GM18511 (cell line): ENCODE measurements at regions not wholly inside any gene's neighbourhood (a gene's known extent, or its start where the extent isn't known, plus 50 kb on each side); places are given as distances from the start of the nearest gene placed in this dataset.

Experiments
- ATAC-seq: cut with Tn5 transposase; IDR thresholded peaks from one replicate; pipeline ENCODE4 v1.9.1; 2021; ENCODE audit warnings: mild to moderate bottlenecking, moderate library complexity; ENCODE audit not compliant: unreplicated experiment

GRCh38 chr11:109247071-109247470 is 174.9 kb upstream of the C11orf87 start:
- ATAC-seq: no peak

- ATAC-seq: no peak
Measured at GRCh38 chr11:109249597-109249996, 172.4 kb upstream of the C11orf87 start.

DNA sequence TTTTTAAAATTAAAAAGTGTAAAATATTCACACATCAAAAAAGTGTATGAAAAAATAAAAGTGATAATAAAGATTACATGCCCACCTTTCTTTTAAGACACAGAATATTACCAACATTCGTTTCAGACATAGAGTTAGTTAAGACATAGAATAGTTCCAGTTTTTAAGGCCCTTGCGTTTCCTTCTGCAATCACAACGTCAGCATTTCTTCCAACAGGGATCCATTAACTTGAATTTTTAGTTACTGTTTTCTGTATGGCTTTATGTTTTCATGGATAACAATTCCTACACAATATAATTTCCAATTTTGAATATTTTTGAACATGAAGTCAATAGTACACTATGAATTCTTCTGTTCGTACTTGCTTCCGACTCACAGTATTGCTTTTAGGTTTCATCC is 170.8 kb upstream of the C11orf87 start:
- no peak for ATAC-seq

DNA sequence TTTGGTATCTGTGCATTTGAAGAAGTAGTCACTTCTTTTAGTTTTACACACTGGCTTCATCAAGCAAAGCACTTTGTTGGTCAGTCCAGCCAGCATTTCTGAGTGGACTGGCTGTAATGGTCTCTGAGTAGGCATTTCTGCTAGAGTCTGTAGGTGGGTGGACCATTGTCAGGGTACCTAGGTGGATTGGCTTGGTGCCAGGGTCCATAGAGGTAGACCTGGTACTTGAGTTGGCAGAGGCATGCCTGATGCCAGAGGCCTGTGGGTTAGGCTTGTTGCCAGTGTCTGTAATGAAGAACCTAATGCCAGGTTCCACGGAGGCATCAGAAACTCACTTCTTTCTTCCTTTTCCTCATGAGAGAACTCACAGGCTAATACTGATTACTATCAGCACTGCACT is 157.9 kb upstream of the C11orf87 start:
- ATAC-seq: no peak

DNA sequence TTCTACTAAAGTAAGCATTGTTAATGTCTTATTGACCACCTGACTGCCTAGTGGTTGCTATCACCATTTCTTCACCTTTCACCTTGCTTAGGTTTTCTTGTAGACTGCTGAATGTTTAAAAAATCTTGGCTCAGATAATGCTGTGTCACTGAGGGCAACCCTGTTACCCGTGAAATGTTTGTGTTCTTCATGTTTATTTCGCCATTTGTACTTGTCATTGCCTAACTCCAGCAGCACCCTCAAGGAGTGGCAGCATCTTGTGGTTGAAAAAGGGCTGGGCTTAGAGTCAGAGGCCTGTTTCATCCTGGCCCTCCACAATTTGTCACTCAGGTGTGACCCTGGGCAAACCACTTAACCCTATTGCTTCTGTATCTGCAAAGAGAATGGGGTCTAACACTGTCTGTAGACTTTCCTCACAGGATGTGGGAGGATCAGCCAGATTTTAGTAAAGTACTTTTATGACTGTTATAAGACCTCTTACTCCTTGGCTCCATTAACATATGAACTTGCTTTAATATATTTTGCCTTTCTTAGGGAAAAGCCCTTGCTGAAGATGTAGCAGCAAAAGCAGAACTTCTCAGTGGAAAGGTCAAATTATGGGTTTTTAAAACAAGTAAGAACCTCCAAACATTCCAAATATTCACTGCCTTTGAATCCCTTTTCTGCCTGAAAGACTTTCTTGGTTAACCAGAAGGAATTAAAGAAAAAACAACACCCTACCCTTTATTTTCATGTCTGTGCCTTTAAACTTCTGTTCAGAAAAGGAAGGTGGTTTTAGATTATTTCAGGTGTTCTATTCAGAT is 154.5 kb upstream of the C11orf87 start:
- ATAC-seq: no peak

DNA sequence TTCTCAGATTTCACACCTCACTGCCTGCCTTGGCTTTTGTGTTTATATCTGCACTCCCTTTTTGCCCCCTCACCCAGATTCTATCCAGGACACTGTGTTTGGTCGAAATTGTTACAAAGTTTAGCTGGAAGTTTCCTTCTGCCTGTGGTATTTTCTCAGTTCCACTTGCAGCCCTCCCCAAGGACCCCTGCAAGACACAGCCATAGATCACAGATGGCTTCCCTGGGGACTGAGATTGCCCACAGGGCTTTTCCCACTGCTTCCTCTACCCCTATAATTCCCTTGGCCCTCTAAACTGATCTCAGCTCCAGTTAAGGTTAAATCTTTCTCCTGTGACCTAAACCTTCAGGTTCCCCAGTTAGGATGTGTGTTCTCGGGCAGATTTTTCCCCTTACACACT is 146.1 kb upstream of the C11orf87 start:
- ATAC-seq: no peak

- no peak for ATAC-seq
Measured at GRCh38 chr11:109285465-109285864, 136.5 kb upstream of the C11orf87 start.

DNA sequence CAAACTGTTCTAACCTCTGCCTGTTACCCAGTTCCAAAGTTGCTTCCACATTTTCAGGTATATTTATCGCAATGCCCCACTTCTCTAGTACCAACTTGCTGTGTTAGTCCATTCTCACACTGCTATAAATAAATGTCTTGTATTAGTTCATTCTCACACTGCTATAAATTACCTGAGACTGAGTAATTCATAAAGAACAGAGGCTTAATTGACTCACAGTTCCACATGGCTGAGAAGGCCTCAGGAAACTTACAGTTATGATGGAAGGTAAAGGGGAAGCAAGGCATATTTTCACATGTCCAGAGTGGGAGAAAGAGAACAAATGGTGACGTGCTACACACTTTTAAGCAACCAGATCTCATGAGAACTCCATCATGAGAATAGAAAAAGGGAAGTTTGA is 130.4 kb upstream of the C11orf87 start:
- no peak for ATAC-seq

DNA sequence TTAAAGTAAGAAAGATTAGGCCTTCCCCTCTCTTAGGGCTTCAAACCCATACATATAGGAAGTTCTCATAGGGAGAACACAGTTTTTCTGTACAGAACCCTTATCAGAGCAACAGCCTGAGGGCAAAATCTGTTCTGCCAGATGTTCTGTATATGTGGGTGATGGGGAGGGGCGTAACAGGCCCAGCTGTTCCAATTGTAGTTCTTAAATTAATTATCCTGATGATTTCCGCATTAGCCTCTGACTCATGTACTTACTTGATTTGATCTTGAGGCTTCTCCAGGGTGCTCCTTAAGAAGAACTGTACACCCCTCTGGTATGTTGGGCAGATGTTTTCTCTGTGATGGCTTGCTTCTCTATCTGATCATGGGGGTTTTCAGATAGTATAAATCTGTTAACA is 123.1 kb upstream of the C11orf87 start:
- ATAC-seq: no peak

DNA sequence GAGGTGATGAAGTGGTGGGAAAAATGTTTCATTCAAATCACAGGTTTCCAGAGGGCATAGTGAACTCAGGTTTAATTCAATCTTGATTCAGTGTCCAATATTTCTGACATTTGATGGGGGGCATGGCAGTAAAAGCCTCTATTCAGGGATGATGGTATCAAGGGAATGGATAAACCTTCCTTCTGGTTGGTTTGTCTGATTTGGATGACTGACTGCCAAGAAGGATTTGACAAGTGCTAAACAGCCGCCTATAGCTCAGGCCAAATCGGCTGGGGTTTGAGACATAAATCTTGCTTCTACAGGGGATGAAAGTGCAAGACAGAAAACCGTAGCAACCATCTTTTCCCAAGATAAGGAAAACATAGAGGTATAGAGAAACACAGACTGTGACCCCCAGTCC is 121.8 kb upstream of the C11orf87 start:
- ATAC-seq: no peak

- no peak for ATAC-seq
Measured at GRCh38 chr11:109302591-109303334, 119.2 kb upstream of the C11orf87 start.

DNA sequence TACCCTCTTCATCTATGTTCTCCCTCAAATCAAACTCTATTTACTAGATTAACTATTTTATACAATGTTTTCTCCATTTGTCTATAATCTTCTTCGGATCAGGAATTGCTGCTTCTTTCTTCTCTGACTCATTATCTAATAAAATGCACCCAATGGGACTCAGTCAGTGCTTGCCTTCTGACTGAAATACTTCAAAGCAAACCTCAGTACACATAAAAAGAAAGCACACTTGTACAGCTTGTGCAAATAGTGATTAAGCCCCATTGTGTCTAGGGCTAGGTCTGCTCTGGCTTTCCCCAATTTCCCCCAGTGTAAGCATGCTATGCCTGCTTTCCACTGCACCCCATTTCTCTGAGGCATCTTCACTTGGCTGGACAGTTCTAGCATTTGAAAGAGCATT is 118.6 kb upstream of the C11orf87 start:
- no peak for ATAC-seq

- ATAC-seq: no peak
Measured at GRCh38 chr11:109304159-109304558, 117.8 kb upstream of the C11orf87 start.

DNA sequence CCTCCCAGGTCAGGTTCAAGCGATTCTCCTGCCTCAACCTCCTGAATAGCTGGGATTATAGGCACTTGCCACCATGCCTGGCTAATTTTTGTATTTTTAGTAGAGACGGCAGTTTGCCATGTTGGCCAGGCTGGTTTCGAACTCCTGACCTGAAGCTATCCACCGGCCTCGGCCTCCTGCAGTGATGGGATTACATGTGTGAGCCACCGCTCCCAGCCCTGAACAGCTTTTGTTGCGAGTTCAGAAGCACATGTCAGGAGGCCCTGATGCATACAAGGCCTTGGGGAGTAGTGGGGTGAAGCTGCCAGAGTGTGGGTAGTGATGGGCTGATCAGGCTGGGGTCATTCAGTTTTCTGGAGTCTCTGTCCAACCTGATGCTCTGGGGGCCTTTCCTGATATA is 117.0 kb upstream of the C11orf87 start:
- no peak for ATAC-seq

DNA sequence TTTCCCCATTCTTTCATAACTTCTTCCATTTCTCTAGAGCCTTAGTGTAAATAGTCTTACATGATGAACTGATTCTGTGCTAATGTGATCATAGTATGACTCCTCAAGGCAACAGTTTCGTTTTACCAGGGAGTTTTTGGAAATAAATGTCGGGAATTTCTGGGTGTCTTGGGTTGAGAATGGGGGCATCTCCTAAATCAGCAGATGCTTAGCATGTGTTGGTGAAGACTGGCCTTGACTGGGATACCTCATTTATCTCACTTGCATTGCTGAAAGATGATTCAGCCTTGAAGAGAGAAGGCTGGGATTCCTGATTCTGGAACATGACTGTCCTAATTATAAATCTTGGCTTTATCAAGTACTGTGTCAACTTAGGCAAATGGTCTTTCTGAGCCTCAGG is 115.7 kb upstream of the C11orf87 start:
- ATAC-seq: no peak

GRCh38 chr11:109307366-109307765 is 114.6 kb upstream of the C11orf87 start:
- no peak for ATAC-seq

- no peak for ATAC-seq
Measured at GRCh38 chr11:109308551-109308950, 113.4 kb upstream of the C11orf87 start.

- ATAC-seq: no peak
Measured at GRCh38 chr11:109309153-109309552, 112.8 kb upstream of the C11orf87 start.

- ATAC-seq: no peak
Measured at GRCh38 chr11:109317726-109318125, 104.3 kb upstream of the C11orf87 start.

GRCh38 chr11:109320595-109320994 is 101.4 kb upstream of the C11orf87 start:
- no peak for ATAC-seq

DNA sequence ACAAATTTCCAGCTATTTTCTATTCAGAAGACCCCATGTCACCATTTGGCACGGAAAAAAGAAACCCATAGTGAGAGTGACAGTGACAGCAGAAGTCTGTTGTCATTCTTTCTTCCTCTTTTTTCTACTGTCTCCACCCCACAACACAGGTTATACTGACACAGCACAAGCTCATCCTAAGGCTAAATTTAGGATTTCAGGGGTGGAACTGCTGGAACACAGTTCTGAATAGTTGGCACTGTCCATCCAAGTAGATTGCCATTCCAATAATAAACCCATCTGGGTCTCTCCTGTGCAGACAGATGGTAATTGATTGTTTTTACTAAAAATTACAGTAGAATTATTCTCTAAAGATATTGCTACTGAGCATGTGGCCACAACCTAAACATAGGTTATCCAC is 95.2 kb upstream of the C11orf87 start:
- no peak for ATAC-seq

DNA sequence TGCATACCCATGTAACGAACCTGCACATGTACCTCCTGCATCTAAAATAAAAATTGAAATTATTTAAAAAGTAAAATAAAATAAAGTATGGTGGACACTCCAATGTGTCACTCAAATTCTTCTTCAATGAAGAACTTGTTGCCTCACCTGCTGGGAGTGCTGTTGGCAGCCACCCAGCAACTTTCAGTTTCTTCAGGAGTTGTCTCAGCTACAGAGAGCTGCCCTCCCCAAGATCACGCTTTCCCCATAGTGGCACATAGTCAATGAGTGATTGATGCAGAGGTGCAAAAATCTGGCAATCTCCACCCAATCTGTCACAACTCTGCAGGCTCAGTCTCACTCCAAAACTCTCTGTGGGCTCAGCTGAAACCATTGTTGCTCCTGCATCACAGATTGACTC is 92.3 kb upstream of the C11orf87 start:
- ATAC-seq: no peak
